ENCODE measurements at regions not wholly inside any gene's neighbourhood (a gene's known extent, or its start where the extent isn't known, plus 50 kb on each side); places are given as distances from the start of the nearest gene placed in this dataset.

- TF ChIP-seq CTCF (IDR thresholded peaks at IDR 0.05; ENCODE audit: extremely low read depth in 1 of 2, insufficient read depth in 1 of 2, low read depth in 1 of 2, low read length in 2 of 2) (no peak), MAX (IDR thresholded peaks at IDR 0.05; ENCODE audit: insufficient read depth, insufficient read length) (no peak), EZH2 (IDR thresholded peaks at IDR 0.05; ENCODE audit: borderline replicate concordance, low read depth, low read length, severe bottlenecking) (no peak), POLR2A (IDR thresholded peaks at IDR 0.05; ENCODE audit: low read depth, low read length) (no peak), POLR2AphosphoS5 (IDR thresholded peaks at IDR 0.05; ENCODE audit: insufficient read depth, low read depth, low read length) (no peak), JUN (IDR thresholded peaks at IDR 0.05; ENCODE audit: borderline replicate concordance, insufficient read depth, insufficient read length, low read depth) (no peak), MYC (IDR thresholded peaks at IDR 0.05; ENCODE audit: low read depth, low read length) (no peak), FOS (IDR thresholded peaks at IDR 0.05; ENCODE audit: borderline replicate concordance, insufficient read depth, low read length) (no peak)
Measured at GRCh38 chr15:75776065-75776423, 63.4 kb upstream of the CSPG4 start.

All from endothelial cell of umbilical vein (primary cell).